Mesenchymal stem cell (in vitro differentiated cells and primary cell): ENCODE measurements at regions not wholly inside any gene's neighbourhood (a gene's known extent, or its start where the extent isn't known, plus 50 kb on each side); places are given as distances from the start of the nearest gene placed in this dataset.

Source experiments
- DNase-seq: peaks from one replicate; pipeline ENCODE4 v3.0.0-alpha.2; 2013
- H2AFZ ChIP-seq: one replicate; pipeline ENCODE4 v1.6.1; 2013; ENCODE audit warnings: low read depth, mild to moderate bottlenecking, control low read depth, inconsistent platforms, low read length, moderate library complexity
- H2AK5ac ChIP-seq: 2 replicates; pipeline ENCODE4 v1.6.1; 2013; ENCODE audit warnings: low read length, moderate library complexity, mild to moderate bottlenecking, inconsistent platforms; ENCODE audit not compliant: severe bottlenecking
- H2BK120ac ChIP-seq: one replicate; pipeline ENCODE4 v1.6.1; 2013; ENCODE audit warnings: low read depth, mild to moderate bottlenecking, inconsistent platforms, low read length, moderate library complexity
- H2BK12ac ChIP-seq, 2 experiments: one replicate each; pipeline ENCODE4 v1.6.1; 2013; ENCODE audit warnings: inconsistent platforms in 2 of 2, low read length in 2 of 2, mild to moderate bottlenecking in 2 of 2, moderate library complexity in 2 of 2, control low read depth in 1 of 2
- H2BK15ac ChIP-seq: one replicate; pipeline ENCODE4 v1.6.1; 2013; ENCODE audit warnings: mild to moderate bottlenecking, low read depth, inconsistent platforms; ENCODE audit not compliant: poor library complexity, severe bottlenecking
- H2BK5ac ChIP-seq: 2 replicates; pipeline ENCODE4 v1.6.1; 2013; ENCODE audit warnings: low read depth, mild to moderate bottlenecking, low read length, control low read depth, inconsistent platforms; ENCODE audit not compliant: poor library complexity, severe bottlenecking
- H3K14ac ChIP-seq, 2 experiments: one replicate each; pipeline ENCODE4 v1.6.1; 2013; ENCODE audit warnings: inconsistent platforms in 2 of 2, low read length in 2 of 2, control low read depth in 1 of 2, mild to moderate bottlenecking in 1 of 2, moderate library complexity in 1 of 2
- H3K18ac ChIP-seq, 2 experiments: one replicate each; pipeline ENCODE4 v1.6.1; 2013; ENCODE audit warnings: inconsistent platforms in 2 of 2, low read length in 2 of 2, control low read depth in 1 of 2, low read depth in 1 of 2, mild to moderate bottlenecking in 1 of 2
- H3K23ac ChIP-seq, 2 experiments: one replicate each; pipeline ENCODE4 v1.6.1; 2013; ENCODE audit warnings: inconsistent platforms in 2 of 2, low read length in 2 of 2, mild to moderate bottlenecking in 2 of 2, moderate library complexity in 2 of 2, control low read depth in 1 of 2
- H3K27ac ChIP-seq: 2 replicates; pipeline ENCODE4 v1.5.1; 2013; ENCODE audit warnings: mild to moderate bottlenecking, moderate library complexity, low read length, control low read depth, inconsistent platforms; ENCODE audit not compliant: poor library complexity, severe bottlenecking
- H3K27me3 ChIP-seq, 2 experiments: 2 replicates each; pipeline versions ENCODE4 v1.6.1 to v1.7.0; 2013; ENCODE audit warnings: low read length in 2 of 2, mild to moderate bottlenecking in 2 of 2, moderate library complexity in 2 of 2, control low read depth in 1 of 2, inconsistent platforms in 1 of 2; ENCODE audit not compliant: control insufficient read depth in 1 of 2, insufficient read depth in 1 of 2
- H3K36me3 ChIP-seq, 2 experiments: 2 replicates each; pipeline versions ENCODE4 v1.6.1 to v1.7.0; 2013; ENCODE audit warnings: low read length in 2 of 2, control low read depth in 1 of 2, inconsistent platforms in 1 of 2, low read depth in 1 of 2, mild to moderate bottlenecking in 1 of 2; ENCODE audit not compliant: insufficient read depth in 2 of 2, control insufficient read depth in 1 of 2
- H3K4ac ChIP-seq, 2 experiments: one replicate each; pipeline ENCODE4 v1.6.1; 2013; ENCODE audit warnings: inconsistent platforms in 2 of 2, low read length in 2 of 2, mild to moderate bottlenecking in 2 of 2, moderate library complexity in 2 of 2, control low read depth in 1 of 2, low read depth in 1 of 2
- H3K4me1 ChIP-seq: 2 replicates; pipeline ENCODE4 v1.6.1; 2013; ENCODE audit warnings: low read depth, low read length, control low read depth; ENCODE audit not compliant: control insufficient read depth, insufficient read depth
- H3K4me2 ChIP-seq: 2 replicates; pipeline ENCODE4 v1.6.1; 2013; ENCODE audit warnings: low read length, mild to moderate bottlenecking, inconsistent platforms; ENCODE audit not compliant: poor library complexity, severe bottlenecking
- H3K4me3 ChIP-seq, 2 experiments: 2 replicates each; pipeline versions ENCODE4 v1.5.1 to v1.7.0; 2013; ENCODE audit warnings: low read length in 2 of 2, mild to moderate bottlenecking in 2 of 2, control low read depth in 1 of 2, low read depth in 1 of 2; ENCODE audit not compliant: insufficient read depth in 1 of 2
- H3K79me1 ChIP-seq: replicated peaks from 2 replicates; pipeline ENCODE4 v1.6.1; 2013; ENCODE audit warnings: mild to moderate bottlenecking, control low read depth, low read length, inconsistent platforms; ENCODE audit not compliant: poor library complexity, severe bottlenecking
- H3K9ac ChIP-seq: 2 replicates; pipeline ENCODE4 v1.7.0; 2013; ENCODE audit warnings: mild to moderate bottlenecking, low read length, moderate library complexity
- H3K9me3 ChIP-seq: 2 replicates; pipeline ENCODE4 v1.7.0; 2013; ENCODE audit warnings: mild to moderate bottlenecking, low read length; ENCODE audit not compliant: control insufficient read depth
- H4K8ac ChIP-seq: one replicate; pipeline ENCODE4 v1.6.1; 2013; ENCODE audit warnings: inconsistent platforms, mild to moderate bottlenecking, low read length, moderate library complexity
- H4K91ac ChIP-seq: one replicate; pipeline ENCODE4 v1.6.1; 2013; ENCODE audit warnings: mild to moderate bottlenecking, low read length, inconsistent platforms
- WGBS: methylation state at CpG from one replicate; pipeline ENCODE4 v1.1.7; 2013; ENCODE audit warnings: mixed read lengths; 5-methylcytosine and 5-hydroxymethylcytosine counted together

DNA sequence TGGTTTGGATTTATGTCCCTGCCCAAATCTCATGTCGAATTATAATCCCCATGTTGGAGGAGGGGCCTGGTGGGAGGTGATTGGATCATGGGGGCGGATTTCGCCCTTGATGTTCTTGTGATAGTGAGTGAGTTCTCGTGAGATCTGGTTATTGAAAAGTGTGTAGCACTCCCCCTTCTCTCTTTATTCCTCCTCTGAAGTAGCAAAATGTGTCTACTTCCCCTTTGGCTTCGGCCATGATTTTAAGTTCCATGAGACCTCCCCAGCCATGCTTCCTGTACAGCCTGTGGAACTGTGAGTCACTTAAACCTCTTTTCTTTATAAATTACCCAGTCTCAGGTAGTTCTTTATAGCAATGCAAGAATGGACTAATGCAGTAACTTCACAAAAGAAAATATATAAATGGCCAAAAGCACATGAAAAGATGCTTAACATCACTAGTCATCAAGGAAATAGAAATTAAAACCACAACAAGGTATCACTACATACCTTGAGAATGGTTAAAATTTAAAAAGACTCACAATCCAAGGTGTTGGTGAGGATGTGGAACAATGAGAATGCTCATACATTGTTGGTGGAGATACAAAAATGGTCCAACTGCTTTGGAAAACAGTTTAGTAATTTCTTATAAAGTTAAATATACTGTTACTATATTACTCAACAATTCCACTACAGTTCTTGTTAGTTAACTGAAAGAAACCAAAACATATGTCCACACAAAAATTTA lies 218.7 kb downstream of the SNX10 start:
- Histone ChIP-seq H3K4me2 (no peak overlapping the region), H2BK120ac (no peak overlapping the region), H3K79me1 (no peaks in the 10 kb centered on the region), H3K27ac (no peak overlapping the region), H2BK12ac (no peak overlapping the region), H4K91ac (no peak overlapping the region), H3K18ac (no peak overlapping the region), H3K4me1 (peaks cover 4% of the 10 kb centered on the region), H3K9ac (no peak overlapping the region), H3K4me3 (no peak overlapping the region), H2AK5ac (no peak overlapping the region), H4K8ac (no peak overlapping the region), H3K36me3 (no peaks in the 10 kb centered on the region), H3K23ac (no peak overlapping the region), H2BK5ac (no peak overlapping the region), H3K4ac (no peak overlapping the region), H3K14ac (no peak overlapping the region), H3K9me3 (no peaks in the 10 kb centered on the region), H3K27me3 (peaks cover 30 to 41% of the 10 kb centered on the region in 2 experiments), H2BK15ac (no peak overlapping the region), H2AFZ (no peak overlapping the region)
- no peak for DNase-seq
- 93% methylated on average over 3 of the region's 5 CpGs for WGBS

DNA sequence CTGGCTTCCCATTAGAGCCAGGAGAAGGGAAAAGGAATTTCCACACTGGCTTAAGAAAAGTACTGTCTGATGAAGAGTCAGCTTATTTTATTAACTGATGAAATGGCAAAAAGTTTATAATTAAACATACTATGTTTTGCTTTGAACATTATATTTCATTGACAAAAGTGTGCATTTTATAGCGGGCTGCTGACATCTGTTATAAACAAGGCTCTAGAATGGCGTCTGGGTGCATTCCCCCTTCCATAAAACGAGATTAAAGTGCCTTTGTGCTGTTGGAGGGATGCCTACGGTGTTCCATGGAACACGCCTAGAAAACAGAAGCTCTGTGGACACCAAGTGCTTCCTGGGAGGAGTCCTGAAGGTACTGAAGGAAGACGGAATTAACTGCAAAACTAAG lies 220.2 kb downstream of the SNX10 start:
- H4K8ac ChIP-seq = no peak overlapping the region
- 60% methylated on average over 6 of the region's 6 CpGs for WGBS

DNA sequence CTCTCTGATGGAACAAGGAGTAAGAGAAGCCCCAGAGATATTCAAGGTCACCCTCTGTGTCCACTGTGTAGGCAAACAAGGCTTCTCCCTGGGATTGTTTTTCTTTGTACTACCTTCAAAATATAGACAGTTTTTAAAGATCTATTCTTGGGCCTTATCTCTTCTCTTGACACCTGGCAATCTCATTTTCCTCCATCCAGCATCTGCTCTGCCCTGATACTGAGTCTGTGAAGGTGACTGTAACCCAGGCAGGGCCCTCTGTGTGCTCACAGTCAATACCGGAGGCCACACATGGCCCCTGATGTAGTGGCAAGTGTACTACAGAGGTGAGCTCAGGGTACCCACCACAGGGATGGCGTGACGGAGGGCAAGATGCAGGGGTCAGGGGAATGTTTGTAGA lies 221.1 kb downstream of the SNX10 start:
- DNase-seq = no peak
- Histone ChIP-seq H4K8ac (no peak overlapping the region), H3K18ac (no peak overlapping the region), H4K91ac (no peak overlapping the region), H3K23ac (no peak overlapping the region), H3K79me1 (no peaks in the 10 kb centered on the region), H2BK15ac (no peak overlapping the region), H3K4me1 (peaks cover 6% of the 10 kb centered on the region), H2BK12ac (no peak overlapping the region), H3K4me2 (no peak overlapping the region), H3K9ac (no peak overlapping the region), H2AFZ (no peak overlapping the region), H3K27ac (no peak overlapping the region), H2BK5ac (no peak overlapping the region), H3K4ac (no peak overlapping the region), H3K27me3 (peaks cover 22 to 33% of the 10 kb centered on the region in 2 experiments), H3K9me3 (no peaks in the 10 kb centered on the region), H2AK5ac (no peak overlapping the region), H2BK120ac (no peak overlapping the region), H3K14ac (no peak overlapping the region), H3K36me3 (no peaks in the 10 kb centered on the region), H3K4me3 (no peak overlapping the region)
- WGBS = 96% methylated on average over 1 of the region's 3 CpGs

More for the DNA sequence above, 220.2 kb downstream of the SNX10 start:
- DNase-seq = no peak
- Histone ChIP-seq H4K91ac (no peak overlapping the region), H3K9ac (no peak overlapping the region), H3K4me2 (no peak overlapping the region), H3K9me3 (no peaks in the 10 kb centered on the region), H2BK15ac (no peak overlapping the region), H3K4me3 (no peak overlapping the region), H2BK120ac (no peak overlapping the region), H3K18ac (no peak overlapping the region), H2AFZ (no peak overlapping the region), H2BK12ac (no peak overlapping the region), H3K79me1 (no peaks in the 10 kb centered on the region), H3K4ac (no peak overlapping the region), H3K27ac (no peak overlapping the region), H3K36me3 (no peaks in the 10 kb centered on the region), H3K23ac (no peak overlapping the region), H2AK5ac (no peak overlapping the region), H3K14ac (no peak overlapping the region), H3K27me3 (peaks cover 28 to 30% of the 10 kb centered on the region in 2 experiments), H3K4me1 (peaks cover 6% of the 10 kb centered on the region), H2BK5ac (no peak overlapping the region)

DNA sequence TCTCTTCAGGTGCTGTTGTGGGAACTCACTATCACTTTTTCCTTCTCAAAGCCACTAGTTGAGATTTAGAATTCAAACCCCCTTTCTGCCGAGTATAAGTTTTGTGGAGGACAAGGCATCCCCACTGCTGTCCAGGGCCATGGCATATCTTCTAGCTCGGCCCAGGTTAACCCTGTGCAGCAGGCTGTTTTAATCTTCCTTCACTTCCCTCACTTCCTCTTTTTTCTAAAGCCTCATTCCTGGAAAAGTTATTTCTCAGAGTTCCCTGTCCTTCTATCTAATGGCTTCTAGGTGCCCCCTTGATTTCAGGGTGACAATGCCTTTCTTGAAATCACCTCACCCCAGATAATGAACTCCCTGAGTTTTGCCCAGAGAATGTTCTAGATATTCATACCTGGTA lies 222.3 kb downstream of the SNX10 start:
- Histone ChIP-seq H3K18ac (no peak overlapping the region), H2BK15ac (no peak overlapping the region), H3K4ac (no peak overlapping the region), H2BK120ac (no peak overlapping the region), H3K4me2 (no peak overlapping the region), H2AFZ (no peak overlapping the region), H3K79me1 (no peaks in the 10 kb centered on the region), H2BK5ac (no peak overlapping the region), H3K9me3 (no peaks in the 10 kb centered on the region), H3K23ac (no peak overlapping the region), H2AK5ac (no peak overlapping the region), H3K9ac (no peak overlapping the region), H4K8ac (no peak overlapping the region), H4K91ac (no peak overlapping the region), H2BK12ac (no peak overlapping the region), H3K36me3 (no peaks in the 10 kb centered on the region), H3K4me3 (no peak overlapping the region), H3K27ac (no peak overlapping the region), H3K4me1 (peaks cover 6% of the 10 kb centered on the region), H3K14ac (no peak overlapping the region), H3K27me3 (peaks cover 30 to 39% of the 10 kb centered on the region in 2 experiments)
- WGBS = 89% methylated on average over 2 of the region's 2 CpGs
- DNase-seq = no peak
